ENCODE measurements at regions not wholly inside any gene's neighbourhood (a gene's known extent, or its start where the extent isn't known, plus 50 kb on each side); places are given as distances from the start of the nearest gene placed in this dataset.

- ATAC-seq (no peak), DNase-seq (ENCODE audit: low read depth in 1 of 2, low spot score in 1 of 2) (no peak), FAIRE-seq (no peak)
- H3K9me3 ChIP-seq, result no peaks in the 10 kb centered on the region
- CTCF ChIA-PET, result interaction anchor here (1.0 kb wide), 1 partner anchor 823 kb away, joined by 4 read pairs; no protein-coding TSS in a partner anchor
- WGBS (ENCODE audit: missing lambda C conversion rate), result 32% methylated on average over 3 of the region's 3 CpGs
- H3K4me1 ChIP-seq, result no peaks in the 10 kb centered on the region
- POLR2A ChIA-PET, result no interaction called here
- H3K4me3 ChIP-seq, result no peak overlapping the region
- TF ChIP-seq ZC3H11A (IDR thresholded peaks at IDR 0.05) (no peak), POLR2AphosphoS2 (conservative IDR thresholded peaks at IDR 0.05; ENCODE audit: low read length) (no peak), HOXA7 (CRISPR knock-in tag; IDR thresholded peaks at IDR 0.05) (no peak), REST (IDR thresholded peaks at IDR 0.05) (no peak), MAFK (IDR thresholded peaks at IDR 0.05; ENCODE audit: partially characterized antibody) (no peak), HMGXB4 (CRISPR knock-in tag; IDR thresholded peaks at IDR 0.05; ENCODE audit: borderline replicate concordance) (no peak), CHD2 (IDR thresholded peaks at IDR 0.05; ENCODE audit: low read length, partially characterized antibody) (no peak), RARB (CRISPR knock-in tag; IDR thresholded peaks at IDR 0.05) (no peak), CTCF (IDR thresholded peaks at IDR 0.05) (no peak), FOSB (CRISPR knock-in tag; IDR thresholded peaks at IDR 0.05) (no peak), MAX (IDR thresholded peaks at IDR 0.05) (no peak), JUN (IDR thresholded peaks at IDR 0.05) (no peak), RNF2 (IDR thresholded peaks at IDR 0.05; ENCODE audit: borderline replicate concordance, low read depth) (no peak), CBX8 (IDR thresholded peaks at IDR 0.05) (no peak)
- no peak overlapping the region for H3K4me2 ChIP-seq
- no peak overlapping the region for H3K27ac ChIP-seq
Measured at GRCh38 chr6:22622813-22623212, 53.4 kb downstream of the HDGFL1 start.

GRCh38 chr6:22627644-22628043 is 58.3 kb downstream of the HDGFL1 start:
- DNase-seq (ENCODE audit: low read depth in 1 of 2, low spot score in 1 of 2) (no peak), FAIRE-seq (no peak), ATAC-seq (no peak)
- POLR2A ChIA-PET, result no interaction called here
- CTCF ChIA-PET, result interaction anchor here (0.6 kb wide), 1 partner anchor 48 kb away, joined by 4 read pairs; no protein-coding TSS in a partner anchor
- Histone ChIP-seq H3K9me3 (no peaks in the 10 kb centered on the region), H3K27ac (no peak overlapping the region), H3K4me1 (no peaks in the 10 kb centered on the region), H3K4me2 (no peak overlapping the region), H3K4me3 (no peak overlapping the region)
- no peak for TF ChIP-seq E2F6 (IDR thresholded peaks at IDR 0.05; ENCODE audit: borderline replicate concordance, low read depth)
- 79% methylated on average over 2 of the region's 2 CpGs for WGBS (ENCODE audit: missing lambda C conversion rate)

GRCh38 chr6:22631091-22631490 is 61.7 kb downstream of the HDGFL1 start:
- H3K4me1 ChIP-seq, result no peaks in the 10 kb centered on the region
- FAIRE-seq, result no peak
- WGBS (ENCODE audit: missing lambda C conversion rate), result 56% methylated on average over 2 of the region's 2 CpGs
- H3K9me3 ChIP-seq, result no peaks in the 10 kb centered on the region
- no peak overlapping the region for H3K4me2 ChIP-seq
- DNase-seq (ENCODE audit: low read depth in 1 of 2, low spot score in 1 of 2), result no peak
- H3K4me3 ChIP-seq, result no peak overlapping the region
- POLR2A ChIA-PET, result no interaction called here
- CTCF ChIA-PET, result no interaction called here
- no peak overlapping the region for H3K27ac ChIP-seq
- ATAC-seq, result no peak
- TF ChIP-seq ZC3H11A (IDR thresholded peaks at IDR 0.05), result no peak
- TF ChIP-seq RFX5 (IDR thresholded peaks at IDR 0.05), result no peak
- TF ChIP-seq BCL3 (IDR thresholded peaks at IDR 0.05), result no peak
- TF ChIP-seq REST (IDR thresholded peaks at IDR 0.05), result no peak
- no peak for TF ChIP-seq MYC (IDR thresholded peaks at IDR 0.05; ENCODE audit: borderline replicate concordance, low read length)

Data from A549 (cell line).